Endothelial cell of umbilical vein (primary cell): ENCODE measurements at regions not wholly inside any gene's neighbourhood (a gene's known extent, or its start where the extent isn't known, plus 50 kb on each side); places are given as distances from the start of the nearest gene placed in this dataset.

Experiments used
- BruUV-seq: library from RNA; stranded (reverse); fragments of 400-500 nt; replicated peaks from 2 replicates; lab custom pipeline; 2021; lab: Mats Ljungman, UMichigan
- CTCF ChIA-PET: fragments of 300-600, 350-600 bp; sonication (Branson Sonifier 250); formaldehyde crosslinking; loops from one replicate; lab custom pipeline; 2021; ENCODE audit warnings: antibody characterized with exemption, inconsistent platforms; lab: Charles Lee
- POLR2A ChIA-PET: fragments of 300-600, 350-600 bp; sonication (Branson Sonifier 250); formaldehyde crosslinking; loops from one replicate; lab custom pipeline; 2021; ENCODE audit warnings: antibody characterized with exemption, inconsistent platforms; lab: Charles Lee
- DNase-seq: peaks from one replicate; pipeline ENCODE4 v3.0.0-alpha.2; 2011; ENCODE audit warnings: low read depth, low spot score
- FAIRE-seq: peaks from 2 replicates; lab custom pipeline; 2011; peaks lifted over from hg19 to GRCh38; lab: Jason Lieb, UNC
- H2AFZ ChIP-seq: 2 replicates; pipeline ENCODE4 v1.6.0; 2012; ENCODE audit warnings: low read depth, low read length, control low read depth, inconsistent platforms
- H3K27ac ChIP-seq: 2 replicates; pipeline ENCODE4 v1.5.1; 2011; ENCODE audit warnings: low read depth, mild to moderate bottlenecking, control low read depth, low read length, moderate library complexity; ENCODE audit not compliant: insufficient read depth
- H3K27me3 ChIP-seq, 2 experiments: 2 replicates each; pipeline versions ENCODE4 v1.6.0 to v1.6.1; 2011; ENCODE audit warnings: low read length in 2 of 2, mixed read lengths in 1 of 2; ENCODE audit not compliant: control insufficient read depth in 2 of 2, insufficient read depth in 2 of 2
- H3K36me3 ChIP-seq, 2 experiments: 2 replicates in 1 of 2; 3 replicates in 1 of 2; pipeline ENCODE4 v1.5.1; 2011; ENCODE audit warnings: low read length in 2 of 2, mild to moderate bottlenecking in 1 of 2, moderate library complexity in 1 of 2; ENCODE audit not compliant: control insufficient read depth in 2 of 2, insufficient read depth in 2 of 2; ENCODE audit errors: extremely low read depth in 1 of 2
- H3K4me1 ChIP-seq: 3 replicates; pipeline ENCODE4 v1.5.1; 2011; ENCODE audit warnings: mild to moderate bottlenecking, low read length; ENCODE audit not compliant: control insufficient read depth, insufficient read depth; ENCODE audit errors: extremely low read depth
- H3K4me2 ChIP-seq: 2 replicates; pipeline ENCODE4 v1.6.1; 2011; ENCODE audit warnings: low read length, control low read depth, mixed read lengths; ENCODE audit not compliant: insufficient read depth
- H3K4me3 ChIP-seq, 3 experiments: fragments of 200-600 bp in 1 of 3; sonication (generic), shearing (Covaris generic) in 1 of 3; replicated peaks in 1 of 3; 2 replicates each; pipeline ENCODE4 v1.5.1; 2011 to 2016; ENCODE audit warnings: control low read depth in 3 of 3, low read length in 3 of 3, mild to moderate bottlenecking in 2 of 3, inconsistent platforms in 1 of 3, low read depth in 1 of 3, moderate library complexity in 1 of 3; ENCODE audit not compliant: insufficient read depth in 1 of 3
- H3K79me2 ChIP-seq: 2 replicates; pipeline ENCODE4 v1.6.0; 2012; ENCODE audit warnings: low read length, inconsistent platforms; ENCODE audit not compliant: control insufficient read depth, insufficient read depth
- H3K9ac ChIP-seq: replicated peaks from 2 replicates; pipeline ENCODE3; 2011; ENCODE audit warnings: low read length, control low read depth; ENCODE audit not compliant: insufficient read depth; ENCODE audit errors: extremely low read depth
- H3K9me1 ChIP-seq: replicated peaks from 3 replicates; pipeline ENCODE4 v1.6.0; 2011; ENCODE audit warnings: mild to moderate bottlenecking, low read length; ENCODE audit not compliant: control insufficient read depth, insufficient read depth; ENCODE audit errors: extremely low read depth
- H3K9me3 ChIP-seq: replicated peaks from 2 replicates; pipeline ENCODE4 v1.5.1; 2012; ENCODE audit warnings: low read length, inconsistent platforms; ENCODE audit not compliant: control insufficient read depth, insufficient read depth
- H4K20me1 ChIP-seq: replicated peaks from 2 replicates; pipeline ENCODE3; 2011; ENCODE audit warnings: mild to moderate bottlenecking, low read length; ENCODE audit not compliant: control insufficient read depth, insufficient read depth; ENCODE audit errors: extremely low read depth
- CTCF ChIP-seq, 2 donors: IDR thresholded peaks; 1 replicate in 1 of 2; 2 replicates in 1 of 2; pipeline ENCODE4 v1.5.1; 2011; ENCODE audit warnings: low read length in 2 of 2, mild to moderate bottlenecking in 2 of 2, moderate library complexity in 2 of 2, control low read depth in 1 of 2, inconsistent platforms in 1 of 2, low read depth in 1 of 2; ENCODE audit not compliant: insufficient read depth in 1 of 2; ENCODE audit errors: extremely low read depth in 1 of 2
- EZH2 ChIP-seq: IDR thresholded peaks from 2 replicates; pipeline ENCODE4 v1.6.1; 2012; ENCODE audit warnings: borderline replicate concordance, low read depth, mild to moderate bottlenecking, moderate library complexity, low read length, inconsistent platforms; ENCODE audit not compliant: severe bottlenecking
- FOS ChIP-seq: IDR thresholded peaks from 2 replicates; pipeline ENCODE4 v1.6.1; 2011; ENCODE audit warnings: mild to moderate bottlenecking, low read length, moderate library complexity, borderline replicate concordance; ENCODE audit not compliant: insufficient read depth
- GATA2 ChIP-seq: IDR thresholded peaks from 2 replicates; pipeline ENCODE4 v1.7.0; 2011; ENCODE audit warnings: low read depth, mild to moderate bottlenecking, moderate library complexity, mixed read lengths, low read length; ENCODE audit not compliant: insufficient read length, insufficient read depth
- JUN ChIP-seq: IDR thresholded peaks from 2 replicates; pipeline ENCODE4 v1.6.1; 2011; ENCODE audit warnings: borderline replicate concordance, low read depth; ENCODE audit not compliant: insufficient read length, insufficient read depth
- MYC ChIP-seq: IDR thresholded peaks from one replicate; pipeline ENCODE4 v1.6.1; 2011; ENCODE audit warnings: mild to moderate bottlenecking, low read depth, low read length
- POLR2A ChIP-seq: IDR thresholded peaks from 2 replicates; pipeline ENCODE4 v1.6.1; 2012; ENCODE audit warnings: low read depth, mild to moderate bottlenecking, control low read depth, low read length
- POLR2AphosphoS5 ChIP-seq: IDR thresholded peaks from 2 replicates; pipeline ENCODE4 v1.6.1; 2012; ENCODE audit warnings: low read depth, mild to moderate bottlenecking, control low read depth, low read length, moderate library complexity; ENCODE audit not compliant: insufficient read depth
- dilution Hi-C: fragments of 300-500 bp; cut with MboI; formaldehyde crosslinking; loops from one replicate; pipeline ENCODE4 v1.15.0; 2019; ENCODE audit warnings: low sequenced_read_pairs; ENCODE audit not compliant: extremely low pct_ligation_motif_present
- intact Hi-C: fragments of 100-400 bp; cut with micrococcal nuclease; formaldehyde crosslinking; loops from one replicate; pipeline ENCODE4 v1.10.0; 2022

GRCh38 chr4:23660865-23661264 is 229.0 kb downstream of the PPARGC1A start:
- no TSS peak for BruUV-seq
- H3K36me3 ChIP-seq, result no peaks in the 10 kb centered on the region
- no peak for DNase-seq

More at GRCh38 chr4:23660865-23661264, 229.0 kb downstream of the PPARGC1A start:
- H3K27ac ChIP-seq, result no peak overlapping the region
- H2AFZ ChIP-seq, result no peak overlapping the region
- intact Hi-C loops (no loop called here), dilution Hi-C loops (no loop called here)
- peaks cover 2% of the 10 kb centered on the region for H3K9me3 ChIP-seq
- H3K79me2 ChIP-seq, result no peaks in the 10 kb centered on the region
- H4K20me1 ChIP-seq, result no peaks in the 10 kb centered on the region
- ChIA-PET CTCF (no interaction called here), POLR2A (no interaction called here)
- no peaks in the 10 kb centered on the region for H3K4me1 ChIP-seq
- H3K9ac ChIP-seq, result no peak overlapping the region
- no peaks in the 10 kb centered on the region for H3K27me3 ChIP-seq
- no peaks in the 10 kb centered on the region for H3K9me1 ChIP-seq
- H3K4me2 ChIP-seq, result no peak overlapping the region
- FAIRE-seq, result no peak
- TF ChIP-seq JUN (no peak), POLR2A (no peak), MYC (no peak), FOS (no peak), GATA2 (no peak), EZH2 (no peak), POLR2AphosphoS5 (no peak), CTCF (IDR thresholded peaks at IDR 0.05; ENCODE audit: extremely low read depth in 1 of 2, insufficient read depth in 1 of 2, low read depth in 1 of 2, low read length in 2 of 2) (no peak)
- no peak overlapping the region for H3K4me3 ChIP-seq
